ENCODE measurements at regions not wholly inside any gene's neighbourhood (a gene's known extent, or its start where the extent isn't known, plus 50 kb on each side); places are given as distances from the start of the nearest gene placed in this dataset.

DNA sequence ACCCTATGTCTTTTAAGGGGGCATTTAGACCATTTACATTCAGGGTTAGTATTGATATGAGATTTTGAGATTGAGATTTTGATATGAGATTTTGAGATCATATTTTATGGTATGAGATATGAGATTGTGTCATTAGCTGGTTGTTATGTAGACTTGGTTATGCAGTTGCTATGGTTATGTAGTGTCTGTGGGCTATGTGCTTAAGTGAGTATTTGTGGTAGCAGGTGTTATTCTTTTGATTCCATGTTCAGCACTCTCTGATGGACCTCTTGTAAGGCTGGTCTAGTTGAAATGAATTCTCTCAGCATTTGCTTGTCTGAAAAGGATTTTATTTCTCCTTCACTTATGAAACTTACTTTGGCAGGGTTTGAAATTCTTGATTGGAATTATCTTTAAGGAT is 225.4 kb downstream of the SATB1 start:
- no peaks in the 10 kb centered on the region for H3K27me3 ChIP-seq (ENCODE audit: insufficient read depth)
- POLR2A ChIA-PET: no interaction called here
- no peak for DNase-seq
- no peaks in the 10 kb centered on the region for H3K79me2 ChIP-seq (ENCODE audit: insufficient read depth)
- H3K9me3 ChIP-seq: no peaks in the 10 kb centered on the region
- no peaks in the 10 kb centered on the region for H3K9me2 ChIP-seq
- TF ChIP-seq, protein P1, sequence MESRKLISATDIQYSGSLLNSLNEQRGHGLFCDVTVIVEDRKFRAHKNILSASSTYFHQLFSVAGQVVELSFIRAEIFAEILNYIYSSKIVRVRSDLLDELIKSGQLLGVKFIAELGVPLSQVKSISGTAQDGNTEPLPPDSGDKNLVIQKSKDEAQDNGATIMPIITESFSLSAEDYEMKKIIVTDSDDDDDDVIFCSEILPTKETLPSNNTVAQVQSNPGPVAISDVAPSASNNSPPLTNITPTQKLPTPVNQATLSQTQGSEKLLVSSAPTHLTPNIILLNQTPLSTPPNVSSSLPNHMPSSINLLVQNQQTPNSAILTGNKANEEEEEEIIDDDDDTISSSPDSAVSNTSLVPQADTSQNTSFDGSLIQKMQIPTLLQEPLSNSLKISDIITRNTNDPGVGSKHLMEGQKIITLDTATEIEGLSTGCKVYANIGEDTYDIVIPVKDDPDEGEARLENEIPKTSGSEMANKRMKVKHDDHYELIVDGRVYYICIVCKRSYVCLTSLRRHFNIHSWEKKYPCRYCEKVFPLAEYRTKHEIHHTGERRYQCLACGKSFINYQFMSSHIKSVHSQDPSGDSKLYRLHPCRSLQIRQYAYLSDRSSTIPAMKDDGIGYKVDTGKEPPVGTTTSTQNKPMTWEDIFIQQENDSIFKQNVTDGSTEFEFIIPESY (IDR thresholded peaks at IDR 0.05; ENCODE audit: borderline replicate concordance, low read depth): no peak
- TF ChIP-seq SIN3A (IDR thresholded peaks at IDR 0.05; ENCODE audit: borderline replicate concordance, low read depth, low read length) (no peak), CHD2 (IDR thresholded peaks at IDR 0.05; ENCODE audit: low read length, partially characterized antibody) (no peak)
- H3K36me3 ChIP-seq (replicated peaks in 1 of 2; ENCODE audit: control insufficient read depth in 1 of 2, insufficient read depth in 2 of 2, low read length in 1 of 2): no peaks in the 10 kb centered on the region
- no peak overlapping the region for H3K9ac ChIP-seq
- H2AFZ ChIP-seq (ENCODE audit: low read depth): no peak overlapping the region
- no peak overlapping the region for H3K4me2 ChIP-seq
- CTCF ChIA-PET: no interaction called here
- no peak overlapping the region for H3K4me3 ChIP-seq (ENCODE audit: low read depth in 2 of 2, low read length in 1 of 2)
- no peaks in the 10 kb centered on the region for H3K4me1 ChIP-seq (ENCODE audit: control insufficient read depth in 1 of 2, insufficient read depth in 2 of 2, low read depth in 1 of 2, low read length in 1 of 2)
- H3K27ac ChIP-seq (ENCODE audit: low read depth in 2 of 2, low read length in 1 of 2): no peak overlapping the region
- H3F3A ChIP-seq (replicated peaks; ENCODE audit: insufficient read depth): no peaks in the 10 kb centered on the region
- H4K20me1 ChIP-seq (ENCODE audit: insufficient read depth): no peaks in the 10 kb centered on the region

DNA sequence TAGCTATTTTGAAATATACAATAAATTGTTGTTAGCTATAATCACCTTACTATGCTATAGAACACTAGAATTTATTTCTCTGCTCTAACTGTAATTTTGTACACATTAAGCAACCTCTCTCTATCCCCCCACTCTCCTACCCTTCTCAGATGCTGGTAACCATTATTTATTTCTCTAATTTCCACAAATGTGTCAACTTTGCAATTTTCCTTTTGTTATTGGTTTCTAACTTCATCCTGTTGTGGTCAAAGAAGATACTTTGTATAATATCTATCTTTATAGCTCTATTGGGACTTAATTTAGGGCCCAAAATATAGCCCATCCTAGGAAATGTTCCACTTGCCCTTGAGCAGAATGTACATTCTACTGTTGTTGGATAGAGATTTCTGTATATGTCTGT is 229.3 kb downstream of the SATB1 start:
- no peaks in the 10 kb centered on the region; the same call in 1 of the 2 replicates for H3K9me3 ChIP-seq
- H3K27ac ChIP-seq (ENCODE audit: low read depth in 2 of 2, low read length in 1 of 2): no peak overlapping the region
- TF ChIP-seq NFIC (IDR thresholded peaks at IDR 0.05; ENCODE audit: borderline replicate concordance) (no peak), EZH2phosphoT487 (IDR thresholded peaks at IDR 0.05; ENCODE audit: borderline replicate concordance, low read depth) (no peak), FOXM1 (IDR thresholded peaks at IDR 0.05; ENCODE audit: low read depth) (no peak), SMC3 (IDR thresholded peaks at IDR 0.05; ENCODE audit: low read depth, low read length) (no peak), POLR2AphosphoS5 (IDR thresholded peaks at IDR 0.05; ENCODE audit: low read depth, low read length) (no peak), NRF1 (IDR thresholded peaks at IDR 0.05; ENCODE audit: low read depth, low read length) (no peak), YY1 (IDR thresholded peaks at IDR 0.05; ENCODE audit: low read depth) (no peak), GABPA (IDR thresholded peaks at IDR 0.05; ENCODE audit: low read depth) (no peak), TCF12 (IDR thresholded peaks at IDR 0.05) (no peak), FOXJ3 (CRISPR knock-in tag; IDR thresholded peaks at IDR 0.05) (no peak), CHD2 (IDR thresholded peaks at IDR 0.05; ENCODE audit: low read length, partially characterized antibody) (no peak), MEF2A (IDR thresholded peaks at IDR 0.05; ENCODE audit: borderline replicate concordance, low read depth) (no peak), USF1 (IDR thresholded peaks at IDR 0.05; ENCODE audit: borderline replicate concordance, low read depth) (no peak), EP300 (IDR thresholded peaks at IDR 0.05; ENCODE audit: borderline replicate concordance in 1 of 2, low read depth in 1 of 2, low read length in 1 of 2) (no peak), RFX5 (IDR thresholded peaks at IDR 0.05; ENCODE audit: low read length) (no peak), RCOR1 (IDR thresholded peaks at IDR 0.05; ENCODE audit: low read length) (no peak)
- TF ChIP-seq, protein P2, sequence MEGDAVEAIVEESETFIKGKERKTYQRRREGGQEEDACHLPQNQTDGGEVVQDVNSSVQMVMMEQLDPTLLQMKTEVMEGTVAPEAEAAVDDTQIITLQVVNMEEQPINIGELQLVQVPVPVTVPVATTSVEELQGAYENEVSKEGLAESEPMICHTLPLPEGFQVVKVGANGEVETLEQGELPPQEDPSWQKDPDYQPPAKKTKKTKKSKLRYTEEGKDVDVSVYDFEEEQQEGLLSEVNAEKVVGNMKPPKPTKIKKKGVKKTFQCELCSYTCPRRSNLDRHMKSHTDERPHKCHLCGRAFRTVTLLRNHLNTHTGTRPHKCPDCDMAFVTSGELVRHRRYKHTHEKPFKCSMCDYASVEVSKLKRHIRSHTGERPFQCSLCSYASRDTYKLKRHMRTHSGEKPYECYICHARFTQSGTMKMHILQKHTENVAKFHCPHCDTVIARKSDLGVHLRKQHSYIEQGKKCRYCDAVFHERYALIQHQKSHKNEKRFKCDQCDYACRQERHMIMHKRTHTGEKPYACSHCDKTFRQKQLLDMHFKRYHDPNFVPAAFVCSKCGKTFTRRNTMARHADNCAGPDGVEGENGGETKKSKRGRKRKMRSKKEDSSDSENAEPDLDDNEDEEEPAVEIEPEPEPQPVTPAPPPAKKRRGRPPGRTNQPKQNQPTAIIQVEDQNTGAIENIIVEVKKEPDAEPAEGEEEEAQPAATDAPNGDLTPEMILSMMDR (IDR thresholded peaks at IDR 0.05): no peak
- TF ChIP-seq, protein P1 (IDR thresholded peaks at IDR 0.05; ENCODE audit: borderline replicate concordance, low read depth): no peak
- TF ChIP-seq, protein P3, sequence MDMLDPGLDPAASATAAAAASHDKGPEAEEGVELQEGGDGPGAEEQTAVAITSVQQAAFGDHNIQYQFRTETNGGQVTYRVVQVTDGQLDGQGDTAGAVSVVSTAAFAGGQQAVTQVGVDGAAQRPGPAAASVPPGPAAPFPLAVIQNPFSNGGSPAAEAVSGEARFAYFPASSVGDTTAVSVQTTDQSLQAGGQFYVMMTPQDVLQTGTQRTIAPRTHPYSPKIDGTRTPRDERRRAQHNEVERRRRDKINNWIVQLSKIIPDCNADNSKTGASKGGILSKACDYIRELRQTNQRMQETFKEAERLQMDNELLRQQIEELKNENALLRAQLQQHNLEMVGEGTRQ (IDR thresholded peaks at IDR 0.05; ENCODE audit: borderline replicate concordance, low read depth, low read length): no peak
- no peaks in the 10 kb centered on the region for H3F3A ChIP-seq (replicated peaks; ENCODE audit: insufficient read depth)
- DNase-seq: no peak
- no peak overlapping the region for H2AFZ ChIP-seq (ENCODE audit: low read depth)
- H3K4me2 ChIP-seq: no peak overlapping the region
- H3K4me1 ChIP-seq (ENCODE audit: control insufficient read depth in 1 of 2, insufficient read depth in 2 of 2, low read depth in 1 of 2, low read length in 1 of 2): no peaks in the 10 kb centered on the region
- no peak overlapping the region for H3K9ac ChIP-seq
- H3K27me3 ChIP-seq (ENCODE audit: insufficient read depth): no peaks in the 10 kb centered on the region
- ChIA-PET CTCF (no interaction called here), POLR2A (no interaction called here)
- no peaks in the 10 kb centered on the region for H3K9me2 ChIP-seq
- H3K36me3 ChIP-seq (replicated peaks in 1 of 2; ENCODE audit: control insufficient read depth in 1 of 2, insufficient read depth in 2 of 2, low read length in 1 of 2): no peaks in the 10 kb centered on the region
- H3K79me2 ChIP-seq (ENCODE audit: insufficient read depth): no peaks in the 10 kb centered on the region
- H4K20me1 ChIP-seq (ENCODE audit: insufficient read depth): no peaks in the 10 kb centered on the region
- H3K4me3 ChIP-seq (ENCODE audit: low read depth in 2 of 2, low read length in 1 of 2): no peak overlapping the region

All from SK-N-SH (cell line).